Heart left ventricle (tissue), 16 donors: ENCODE measurements at regions not wholly inside any gene's neighbourhood (a gene's known extent, or its start where the extent isn't known, plus 50 kb on each side); places are given as distances from the start of the nearest gene placed in this dataset.
"Not testable (repeated sequence)": the region's sequence is repeated elsewhere in the genome, so short reads cannot be mapped to it uniquely, and the experiment has no call there.

Source experiments
- ATAC-seq, 4 donors: fragments of 200-7000 bp; cut with Tn5 transposase; one replicate each; pipeline ENCODE4 v1.9.1; 2020 to 2022; ENCODE audit warnings: moderate library complexity in 4 of 4, mild to moderate bottlenecking in 3 of 4, moderate number of reproducible peaks in 1 of 4
- DNase-seq, 5 donors: peaks; one replicate each; pipeline ENCODE4 v3.0.0-alpha.2; 2020
- H3K27ac ChIP-seq, 12 donors: fragments of 200-600 bp; sonication (generic) in 4 of 12; one replicate each; pipeline versions ENCODE4 v1.5.0 to v1.8.0; 2016 to 2022; ENCODE audit warnings: mild to moderate bottlenecking in 2 of 12
- H3K27me3 ChIP-seq, 9 donors: fragments of 200-600 bp; sonication (generic) in 2 of 9; one replicate each; pipeline versions ENCODE4 v1.5.1 to v1.8.0; 2016 to 2022; ENCODE audit warnings: mild to moderate bottlenecking in 3 of 9
- H3K36me3 ChIP-seq, 9 donors: fragments of 200-600 bp; sonication (generic) in 2 of 9; one replicate each; pipeline versions ENCODE4 v1.5.0 to v1.8.0; 2018 to 2022; ENCODE audit warnings: mild to moderate bottlenecking in 2 of 9
- H3K4me1 ChIP-seq, 12 donors: fragments of 200-600 bp; sonication (generic) in 4 of 12; one replicate each; pipeline versions ENCODE4 v1.5.0 to v1.8.0; 2016 to 2022; ENCODE audit warnings: mild to moderate bottlenecking in 3 of 12
- H3K4me3 ChIP-seq, 12 donors: fragments of 200-600 bp; sonication (generic) in 4 of 12; one replicate each; pipeline versions ENCODE4 v1.5.0 to v1.8.0; 2017 to 2022; ENCODE audit warnings: mild to moderate bottlenecking in 9 of 12, moderate library complexity in 4 of 12
- H3K9me3 ChIP-seq, 12 donors: fragments of 200-600 bp; sonication (generic) in 4 of 12; one replicate each; pipeline versions ENCODE4 v1.5.0 to v1.8.0; 2016 to 2022; ENCODE audit warnings: mild to moderate bottlenecking in 1 of 12
- CTCF ChIP-seq, 12 donors: fragments of 200-600 bp; sonication (generic) in 4 of 12; IDR thresholded peaks; one replicate each; pipeline versions ENCODE4 v1.5.0 to v1.8.0; 2018 to 2022; ENCODE audit warnings: antibody characterized with exemption in 12 of 12, mild to moderate bottlenecking in 5 of 12
- POLR2A ChIP-seq, 2 donors: fragments of 450-650 bp; IDR thresholded peaks; one replicate each; pipeline ENCODE4 v1.6.1; 2017; ENCODE audit warnings: antibody characterized with exemption in 2 of 2, mild to moderate bottlenecking in 2 of 2, moderate library complexity in 2 of 2
- WGBS, 4 donors: extraction: QIAGEN DNeasy Blood & Tissue Kit in 2 of 4; methylation state at CpG; one replicate each; pipeline versions ENCODE4 v1.1.5 to v1.1.7; 2013 to 2018; 5-methylcytosine and 5-hydroxymethylcytosine counted together
- intact Hi-C, 10 donors: fragments of 100-400 bp; cut with DNase I; formaldehyde crosslinking; loops; one replicate each; pipeline versions ENCODE4 v1.11.1 to v1.14.2; 2022
- donor health status: ischemic (EF 13 %, LVEDD 7.1; RV severe dilation, severe dysfunction).
- donor health status: healthy with polysubstance abuse.
- donor health status: DM: no; HTN: yes; CAD: no.
- donor health status: DM: no; HTN: no; CAD: no.
- donor health status: ischemic (EF 25% LVEDD 6.9; RV normal size, moderate dysfunction).
- donor health status: ischemic (EF 25% LVEDD 5.7; RV mildly dilated, moderate dysfunction).
- donor health status: healthy.
- donor health status: DM: yes; HTN: yes; CAD: no.
- donor health status: ischemic (EF 35%, LVEDD 5.7; RV mildly dilated, moderate dysfunction).
- donor health status: nonischemic (EF 11% LVEDD 7.7; RV severe dilation, severe dysfunction).
- donor health status: DM: yes; HTN: yes; CAD: no.
- donor health status: PGD.
- donor health status: ischemic (EF 29% LVEDD 5.4; RV normal size, mild dysfunction).
- donor health status: nonischemic (EF 23%, LVEDD 6.1; RV moderate dilation, normal function).

GRCh38 chr20:5665417-5665816 is 54.6 kb upstream of the GPCPD1 start:
- Histone ChIP-seq H3K36me3 (no peaks in the 10 kb centered on the region), H3K27ac (no peak overlapping the region), H3K27me3 (no peaks in the 10 kb centered on the region), H3K9me3 (no peaks in the 10 kb centered on the region), H3K4me1 (peaks cover 0 to 20% (median 0%) of the 10 kb centered on the region in 12 donors), H3K4me3 (no peak overlapping the region)
- 90 to 100% (median 95%) methylated on average over 2 of the region's 2 CpGs for WGBS, 4 donors
- intact Hi-C loops: no loop called here
- DNase-seq (no peak), ATAC-seq (no peak)
- TF ChIP-seq CTCF (IDR thresholded peaks at IDR 0.05) (no peak), POLR2A (IDR thresholded peaks at IDR 0.05) (no peak)

DNA sequence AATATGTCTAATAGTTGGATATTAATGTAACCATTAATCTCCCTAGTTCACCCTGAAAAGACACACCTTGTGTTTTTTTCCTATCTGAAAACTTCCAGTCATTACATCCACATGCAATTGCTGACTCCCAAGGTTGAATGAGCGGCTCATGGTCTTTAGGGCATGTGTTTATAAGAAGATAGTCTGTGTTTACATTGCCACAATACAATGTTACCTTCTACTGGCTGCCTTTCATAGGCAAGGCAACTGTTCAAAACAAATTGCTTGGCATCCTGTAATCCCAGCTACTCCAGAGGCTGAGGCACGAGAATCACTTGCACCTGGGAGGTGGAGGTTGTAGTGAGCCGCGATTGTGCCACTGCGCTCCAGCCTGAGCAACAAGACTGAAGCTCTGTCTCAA is 52.6 kb upstream of the GPCPD1 start:
- no peak for TF ChIP-seq POLR2A (IDR thresholded peaks at IDR 0.05)
- intact Hi-C loops: no loop called here
- Histone ChIP-seq H3K36me3 (no peaks in the 10 kb centered on the region), H3K4me3 (no peak overlapping the region), H3K9me3 (no peaks in the 10 kb centered on the region), H3K4me1 (peaks cover 0 to 35% (median 15%) of the 10 kb centered on the region in 12 donors), H3K27me3 (no peaks in the 10 kb centered on the region), H3K27ac (no peak overlapping the region)
- WGBS, 4 donors: 85 to 96% (median 92%) methylated on average over 5 of the region's 5 CpGs
- ATAC-seq: no peak
- no peak for DNase-seq

GRCh38 chr20:5662769-5663168 is 52.0 kb upstream of the GPCPD1 start:
- TF ChIP-seq CTCF (IDR thresholded peaks at IDR 0.05) (no peak), POLR2A (IDR thresholded peaks at IDR 0.05) (no peak)
- intact Hi-C loops: no loop called here
- peak overlapping the region in 1 of 12 donors; percentile 24 for H3K27ac ChIP-seq
- no peaks in the 10 kb centered on the region for H3K36me3 ChIP-seq
- no peak for ATAC-seq
- 63 to 77% (median 69%) methylated on average over 2 of the region's 2 CpGs for WGBS, 4 donors
- H3K9me3 ChIP-seq: no peaks in the 10 kb centered on the region
- DNase-seq: no peak
- peaks cover 0 to 41% (median 21%) of the 10 kb centered on the region in 12 donors for H3K4me1 ChIP-seq
- no peaks in the 10 kb centered on the region for H3K27me3 ChIP-seq
- no peak overlapping the region for H3K4me3 ChIP-seq

GRCh38 chr20:5660756-5661155 is 50.0 kb upstream of the GPCPD1 start:
- 91 to 95% (median 94%) methylated on average over 8 of the region's 8 CpGs for WGBS, 4 donors
- peaks cover 2 to 61% (median 31%) of the 10 kb centered on the region in 12 donors for H3K4me1 ChIP-seq
- H3K27ac ChIP-seq, H3K36me3 ChIP-seq, H3K9me3 ChIP-seq, H3K4me3 ChIP-seq, H3K27me3 ChIP-seq, ATAC-seq, DNase-seq, intact Hi-C loops: not testable (repeated sequence)
